ENCODE measurements at regions not wholly inside any gene's neighbourhood (a gene's known extent, or its start where the extent isn't known, plus 50 kb on each side); places are given as distances from the start of the nearest gene placed in this dataset.

- no peaks in the 10 kb centered on the region for H3K4me1 Mint-ChIP-seq
- Histone ChIP-seq H3K9me3 (ENCODE audit: low read length) (no peaks in the 10 kb centered on the region), H3K4me3 (ENCODE audit: low read length) (no peak overlapping the region), H3K36me3 (ENCODE audit: insufficient read depth, low read length) (no peaks in the 10 kb centered on the region), H3K27me3 (ENCODE audit: insufficient read depth, low read length, poor library complexity, severe bottlenecking) (no peaks in the 10 kb centered on the region), H3K27ac (ENCODE audit: low read depth, low read length) (no peak overlapping the region), H3K4me1 (ENCODE audit: insufficient read depth, low read length) (no peaks in the 10 kb centered on the region)
- no peak overlapping the region for H3K4me3 Mint-ChIP-seq
- no peaks in the 10 kb centered on the region for H3K9me3 Mint-ChIP-seq
- peaks cover 9 to 14% of the 10 kb centered on the region in 2 donors for H3K27me3 Mint-ChIP-seq
- no peak overlapping the region for H3K27ac Mint-ChIP-seq
- H3K36me3 Mint-ChIP-seq: peaks cover 0 to 2% (median 0%) of the 10 kb centered on the region in 3 donors
- DNase-seq: no peak
- CTCF ChIA-PET: no interaction called here
- POLR2A ChIA-PET: no interaction called here
These were observed 233.5 kb upstream of the PMEPA1 start for GRCh38 chr20:57943291-57943690.

- no peaks in the 10 kb centered on the region for H3K4me1 ChIP-seq (ENCODE audit: insufficient read depth, low read length)
- H3K36me3 Mint-ChIP-seq: peaks cover 0 to 2% (median 0%) of the 10 kb centered on the region in 3 donors
- peaks cover 13 to 19% of the 10 kb centered on the region in 2 donors for H3K27me3 Mint-ChIP-seq
- no peak overlapping the region for H3K4me3 ChIP-seq (ENCODE audit: low read length)
- ChIA-PET CTCF (no interaction called here), POLR2A (no interaction called here)
- H3K4me1 Mint-ChIP-seq: peaks cover 0 to 3% (median 0%) of the 10 kb centered on the region in 3 donors
- no peak overlapping the region for H3K27ac Mint-ChIP-seq
- no peaks in the 10 kb centered on the region for H3K9me3 Mint-ChIP-seq
- H3K9me3 ChIP-seq (ENCODE audit: low read length): no peaks in the 10 kb centered on the region
- no peak overlapping the region for H3K27ac ChIP-seq (ENCODE audit: low read depth, low read length)
- no peaks in the 10 kb centered on the region for H3K27me3 ChIP-seq (ENCODE audit: insufficient read depth, low read length, poor library complexity, severe bottlenecking)
- DNase-seq: no peak
- H3K4me3 Mint-ChIP-seq: no peak overlapping the region
- no peaks in the 10 kb centered on the region for H3K36me3 ChIP-seq (ENCODE audit: insufficient read depth, low read length)
These were observed 232.0 kb upstream of the PMEPA1 start for GRCh38 chr20:57941604-57942381.

- no peaks in the 10 kb centered on the region for H3K4me1 ChIP-seq (ENCODE audit: insufficient read depth, low read length)
- H3K4me3 ChIP-seq (ENCODE audit: low read length): no peak overlapping the region
- no peak for DNase-seq
- Mint-ChIP-seq H3K36me3 (peaks cover 0 to 2% (median 0%) of the 10 kb centered on the region in 3 donors), H3K27me3 (peaks cover 10 to 20% of the 10 kb centered on the region in 2 donors), H3K9me3 (no peaks in the 10 kb centered on the region), H3K27ac (no peak overlapping the region), H3K4me1 (peaks cover 0 to 3% (median 0%) of the 10 kb centered on the region in 3 donors), H3K4me3 (no peak overlapping the region)
- H3K27ac ChIP-seq (ENCODE audit: low read depth, low read length): no peak overlapping the region
- CTCF ChIA-PET: no interaction called here
- no peaks in the 10 kb centered on the region for H3K27me3 ChIP-seq (ENCODE audit: insufficient read depth, low read length, poor library complexity, severe bottlenecking)
- POLR2A ChIA-PET: no interaction called here
- no peaks in the 10 kb centered on the region for H3K9me3 ChIP-seq (ENCODE audit: low read length)
- no peaks in the 10 kb centered on the region for H3K36me3 ChIP-seq (ENCODE audit: insufficient read depth, low read length)
These were observed 231.2 kb upstream of the PMEPA1 start for GRCh38 chr20:57940868-57941522.

- no peak overlapping the region for H3K4me3 ChIP-seq (ENCODE audit: low read length)
- ChIA-PET POLR2A (no interaction called here), CTCF (no interaction called here)
- no peak overlapping the region for H3K27ac ChIP-seq (ENCODE audit: low read depth, low read length)
- no peaks in the 10 kb centered on the region for H3K36me3 ChIP-seq (ENCODE audit: insufficient read depth, low read length)
- no peaks in the 10 kb centered on the region for H3K9me3 ChIP-seq (ENCODE audit: low read length)
- H3K4me1 ChIP-seq (ENCODE audit: insufficient read depth, low read length): no peaks in the 10 kb centered on the region
- no peak for DNase-seq
- H3K27me3 ChIP-seq (ENCODE audit: insufficient read depth, low read length, poor library complexity, severe bottlenecking): no peaks in the 10 kb centered on the region
- Mint-ChIP-seq H3K4me1 (peaks cover 0 to 3% (median 0%) of the 10 kb centered on the region in 3 donors), H3K27me3 (peaks cover 10 to 24% of the 10 kb centered on the region in 2 donors), H3K9me3 (no peaks in the 10 kb centered on the region), H3K4me3 (no peak overlapping the region), H3K27ac (no peak overlapping the region), H3K36me3 (peaks cover 0 to 2% (median 0%) of the 10 kb centered on the region in 3 donors)
These were observed 230.6 kb upstream of the PMEPA1 start for GRCh38 chr20:57940376-57940775.

- Histone ChIP-seq H3K4me1 (ENCODE audit: insufficient read depth, low read length) (no peaks in the 10 kb centered on the region), H3K36me3 (ENCODE audit: insufficient read depth, low read length) (no peaks in the 10 kb centered on the region), H3K27me3 (ENCODE audit: insufficient read depth, low read length, poor library complexity, severe bottlenecking) (no peaks in the 10 kb centered on the region), H3K4me3 (ENCODE audit: low read length) (no peak overlapping the region), H3K9me3 (ENCODE audit: low read length) (no peaks in the 10 kb centered on the region), H3K27ac (ENCODE audit: low read depth, low read length) (no peak overlapping the region)
- Mint-ChIP-seq H3K27me3 (peaks cover 11 to 28% of the 10 kb centered on the region in 2 donors), H3K4me1 (peaks cover 0 to 3% (median 0%) of the 10 kb centered on the region in 3 donors), H3K36me3 (peaks cover 0 to 2% (median 0%) of the 10 kb centered on the region in 3 donors), H3K27ac (no peak overlapping the region), H3K9me3 (no peaks in the 10 kb centered on the region), H3K4me3 (no peak overlapping the region)
- ChIA-PET CTCF (no interaction called here), POLR2A (no interaction called here)
- DNase-seq: no peak
These were observed 229.7 kb upstream of the PMEPA1 start for GRCh38 chr20:57939499-57939898.

GRCh38 chr20:57938158-57939108 lies 228.6 kb upstream of the PMEPA1 start:
- Histone ChIP-seq H3K4me1 (ENCODE audit: insufficient read depth, low read length) (no peaks in the 10 kb centered on the region), H3K27ac (ENCODE audit: low read depth, low read length) (no peak overlapping the region), H3K36me3 (ENCODE audit: insufficient read depth, low read length) (no peaks in the 10 kb centered on the region), H3K4me3 (ENCODE audit: low read length) (no peak overlapping the region), H3K9me3 (ENCODE audit: low read length) (no peaks in the 10 kb centered on the region), H3K27me3 (ENCODE audit: insufficient read depth, low read length, poor library complexity, severe bottlenecking) (no peaks in the 10 kb centered on the region)
- ChIA-PET POLR2A (no interaction called here), CTCF (no interaction called here)
- Mint-ChIP-seq H3K9me3 (no peaks in the 10 kb centered on the region), H3K27me3 (peaks cover 11 to 28% of the 10 kb centered on the region in 2 donors), H3K36me3 (peaks cover 0 to 2% (median 0%) of the 10 kb centered on the region in 3 donors), H3K4me3 (no peak overlapping the region), H3K4me1 (peaks cover 0 to 3% (median 0%) of the 10 kb centered on the region in 3 donors), H3K27ac (peak overlapping the region in 1 of 8 donors; percentile 67)
- no peak for DNase-seq

- Mint-ChIP-seq H3K4me1 (peaks cover 0 to 3% (median 0%) of the 10 kb centered on the region in 3 donors), H3K4me3 (no peak overlapping the region), H3K27ac (peak overlapping the region in 1 of 8 donors; percentile 17), H3K36me3 (no peaks in the 10 kb centered on the region), H3K27me3 (peaks cover 11 to 28% of the 10 kb centered on the region in 2 donors), H3K9me3 (no peaks in the 10 kb centered on the region)
- Histone ChIP-seq H3K4me3 (ENCODE audit: low read length) (no peak overlapping the region), H3K4me1 (ENCODE audit: insufficient read depth, low read length) (no peaks in the 10 kb centered on the region), H3K36me3 (ENCODE audit: insufficient read depth, low read length) (no peaks in the 10 kb centered on the region), H3K9me3 (ENCODE audit: low read length) (no peaks in the 10 kb centered on the region), H3K27ac (ENCODE audit: low read depth, low read length) (no peak overlapping the region), H3K27me3 (ENCODE audit: insufficient read depth, low read length, poor library complexity, severe bottlenecking) (no peaks in the 10 kb centered on the region)
- POLR2A ChIA-PET: no interaction called here
- CTCF ChIA-PET: no interaction called here
- DNase-seq: no peak
These were observed 227.0 kb upstream of the PMEPA1 start for GRCh38 chr20:57936636-57937385.
